ENCODE measurements at regions not wholly inside any gene's neighbourhood (a gene's known extent, or its start where the extent isn't known, plus 50 kb on each side); places are given as distances from the start of the nearest gene placed in this dataset.
A peak's percentile ranks its signal among the peaks of the same experiment; 100 is the strongest.

DNA sequence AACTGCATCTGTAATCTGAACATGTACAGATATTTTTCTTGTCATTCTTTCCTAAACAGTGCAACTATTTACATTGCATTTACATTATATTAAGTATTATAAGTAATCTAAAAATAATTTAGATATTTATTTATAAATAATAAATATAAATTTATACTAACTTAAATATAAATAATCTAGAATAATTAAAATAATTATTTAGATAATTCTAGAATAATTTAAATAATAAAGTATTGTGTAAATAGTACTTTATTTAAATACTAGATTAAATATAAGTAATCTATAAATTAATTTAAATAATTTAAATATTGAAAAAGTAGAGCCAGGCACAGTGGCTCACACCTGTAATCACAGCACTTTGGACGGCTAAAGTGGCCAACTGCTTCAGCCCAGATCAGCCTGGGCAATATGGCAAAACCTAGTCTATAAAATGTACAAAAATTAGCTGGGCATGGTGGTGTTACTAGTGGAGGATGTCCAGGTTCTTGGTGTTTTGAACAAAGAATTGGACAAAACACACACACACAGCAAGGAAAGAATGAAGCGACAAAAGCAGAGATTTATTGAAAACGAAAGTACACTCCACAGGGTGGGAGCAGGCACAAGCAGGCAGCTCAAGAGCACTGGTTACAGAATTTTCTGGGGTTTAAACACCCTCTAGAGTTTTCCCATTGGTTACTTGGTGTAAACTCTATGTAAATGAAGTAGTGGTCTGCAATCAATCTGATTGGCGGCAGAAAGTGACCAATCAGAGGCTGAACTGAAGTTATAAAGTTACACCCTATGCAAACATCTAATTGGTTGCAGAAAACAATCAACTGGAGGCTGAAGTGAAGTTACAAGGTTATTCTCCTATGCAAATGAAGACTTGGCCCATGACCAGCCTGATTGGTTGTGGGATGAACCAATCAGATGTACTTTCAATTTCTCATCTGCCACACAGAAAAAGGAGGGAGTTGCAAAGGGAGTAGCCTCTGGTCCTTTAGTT, 100.2 kb upstream of the SP4 start:
- TF ChIP-seq EMX1 (CRISPR knock-in tag; IDR thresholded peaks at IDR 0.05) (no peak), HMGA2 (CRISPR knock-in tag; IDR thresholded peaks at IDR 0.05) (peak; percentile 95)
- no peaks in the 10 kb centered on the region; the same call in 1 of the 2 replicates for H3K36me3 Mint-ChIP-seq
- peaks cover 9% of the 10 kb centered on the region for H3K9me3 Mint-ChIP-seq
- H3K4me3 Mint-ChIP-seq = no peak overlapping the region
- H3K27me3 Mint-ChIP-seq (ENCODE audit: low read depth) = no peaks in the 10 kb centered on the region
- ChIA-PET CTCF (no interaction called here), POLR2A (no interaction called here)
- H3K4me1 Mint-ChIP-seq = no peaks in the 10 kb centered on the region
- ATAC-seq = no peak
- H3K27ac Mint-ChIP-seq = no peak overlapping the region
- no peak for DNase-seq (ENCODE audit: low spot score)

DNA sequence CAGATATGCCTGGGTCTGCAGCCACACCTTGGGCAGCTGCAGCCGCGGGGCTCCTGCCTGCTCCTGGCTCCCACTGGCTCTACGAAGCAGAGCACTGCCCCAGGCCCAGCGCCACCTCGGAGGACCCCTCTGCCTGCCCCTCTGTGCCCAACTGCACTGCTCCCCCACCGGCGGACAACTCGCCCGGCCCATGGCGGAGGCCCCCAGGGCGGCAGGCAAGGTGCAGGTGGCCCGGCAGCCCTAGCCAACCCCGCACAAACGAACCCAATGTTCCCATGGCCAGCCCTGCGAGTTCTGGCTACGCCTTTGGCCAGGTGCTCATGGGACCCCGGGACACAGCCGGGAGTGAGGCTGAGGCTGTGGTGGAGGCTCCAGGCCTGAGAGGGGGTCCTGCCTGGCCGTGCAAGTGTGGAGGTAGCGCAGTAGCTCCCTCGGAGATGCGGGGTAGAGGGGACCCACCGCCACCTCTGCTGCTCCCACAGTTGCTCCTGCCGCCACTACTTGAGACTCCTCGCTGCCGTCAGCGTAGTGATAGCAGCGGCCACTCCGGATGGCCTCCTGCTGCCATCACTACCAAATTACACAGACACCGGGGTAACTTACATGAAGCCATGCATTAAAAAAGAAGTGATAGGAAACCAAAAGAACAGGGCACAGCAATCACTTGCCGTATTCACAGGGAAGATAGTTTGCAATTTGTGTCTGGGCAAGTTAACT, 97.3 kb upstream of the SP4 start:
- Mint-ChIP-seq H3K27ac (no peak overlapping the region), H3K4me3 (no peak overlapping the region), H3K4me1 (no peaks in the 10 kb centered on the region), H3K36me3 (no peaks in the 10 kb centered on the region; the same call in 1 of the 2 replicates), H3K9me3 (peaks cover 9% of the 10 kb centered on the region), H3K27me3 (ENCODE audit: low read depth) (no peaks in the 10 kb centered on the region)
- TF ChIP-seq KAT7 (CRISPR knock-in tag; IDR thresholded peaks at IDR 0.05; ENCODE audit: borderline replicate concordance) (no peak), ETV6 (CRISPR knock-in tag; IDR thresholded peaks at IDR 0.05) (no peak), NR3C1 (CRISPR knock-in tag; conservative IDR thresholded peaks at IDR 0.05; ENCODE audit: low read depth) (no peak), NFATC4 (CRISPR knock-in tag; IDR thresholded peaks at IDR 0.05) (no peak), RORB (CRISPR knock-in tag; IDR thresholded peaks at IDR 0.05) (no peak), ELF4 (CRISPR knock-in tag; IDR thresholded peaks at IDR 0.05; ENCODE audit: low read depth) (no peak)
- TF ChIP-seq, protein P1, sequence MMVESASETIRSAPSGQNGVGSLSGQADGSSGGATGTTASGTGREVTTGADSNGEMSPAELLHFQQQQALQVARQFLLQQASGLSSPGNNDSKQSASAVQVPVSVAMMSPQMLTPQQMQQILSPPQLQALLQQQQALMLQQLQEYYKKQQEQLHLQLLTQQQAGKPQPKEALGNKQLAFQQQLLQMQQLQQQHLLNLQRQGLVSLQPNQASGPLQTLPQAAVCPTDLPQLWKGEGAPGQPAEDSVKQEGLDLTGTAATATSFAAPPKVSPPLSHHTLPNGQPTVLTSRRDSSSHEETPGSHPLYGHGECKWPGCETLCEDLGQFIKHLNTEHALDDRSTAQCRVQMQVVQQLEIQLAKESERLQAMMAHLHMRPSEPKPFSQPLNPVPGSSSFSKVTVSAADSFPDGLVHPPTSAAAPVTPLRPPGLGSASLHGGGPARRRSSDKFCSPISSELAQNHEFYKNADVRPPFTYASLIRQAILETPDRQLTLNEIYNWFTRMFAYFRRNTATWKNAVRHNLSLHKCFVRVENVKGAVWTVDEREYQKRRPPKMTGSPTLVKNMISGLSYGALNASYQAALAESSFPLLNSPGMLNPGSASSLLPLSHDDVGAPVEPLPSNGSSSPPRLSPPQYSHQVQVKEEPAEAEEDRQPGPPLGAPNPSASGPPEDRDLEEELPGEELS (CRISPR knock-in tag; IDR thresholded peaks at IDR 0.05) = no peak
- TF ChIP-seq, protein P2, sequence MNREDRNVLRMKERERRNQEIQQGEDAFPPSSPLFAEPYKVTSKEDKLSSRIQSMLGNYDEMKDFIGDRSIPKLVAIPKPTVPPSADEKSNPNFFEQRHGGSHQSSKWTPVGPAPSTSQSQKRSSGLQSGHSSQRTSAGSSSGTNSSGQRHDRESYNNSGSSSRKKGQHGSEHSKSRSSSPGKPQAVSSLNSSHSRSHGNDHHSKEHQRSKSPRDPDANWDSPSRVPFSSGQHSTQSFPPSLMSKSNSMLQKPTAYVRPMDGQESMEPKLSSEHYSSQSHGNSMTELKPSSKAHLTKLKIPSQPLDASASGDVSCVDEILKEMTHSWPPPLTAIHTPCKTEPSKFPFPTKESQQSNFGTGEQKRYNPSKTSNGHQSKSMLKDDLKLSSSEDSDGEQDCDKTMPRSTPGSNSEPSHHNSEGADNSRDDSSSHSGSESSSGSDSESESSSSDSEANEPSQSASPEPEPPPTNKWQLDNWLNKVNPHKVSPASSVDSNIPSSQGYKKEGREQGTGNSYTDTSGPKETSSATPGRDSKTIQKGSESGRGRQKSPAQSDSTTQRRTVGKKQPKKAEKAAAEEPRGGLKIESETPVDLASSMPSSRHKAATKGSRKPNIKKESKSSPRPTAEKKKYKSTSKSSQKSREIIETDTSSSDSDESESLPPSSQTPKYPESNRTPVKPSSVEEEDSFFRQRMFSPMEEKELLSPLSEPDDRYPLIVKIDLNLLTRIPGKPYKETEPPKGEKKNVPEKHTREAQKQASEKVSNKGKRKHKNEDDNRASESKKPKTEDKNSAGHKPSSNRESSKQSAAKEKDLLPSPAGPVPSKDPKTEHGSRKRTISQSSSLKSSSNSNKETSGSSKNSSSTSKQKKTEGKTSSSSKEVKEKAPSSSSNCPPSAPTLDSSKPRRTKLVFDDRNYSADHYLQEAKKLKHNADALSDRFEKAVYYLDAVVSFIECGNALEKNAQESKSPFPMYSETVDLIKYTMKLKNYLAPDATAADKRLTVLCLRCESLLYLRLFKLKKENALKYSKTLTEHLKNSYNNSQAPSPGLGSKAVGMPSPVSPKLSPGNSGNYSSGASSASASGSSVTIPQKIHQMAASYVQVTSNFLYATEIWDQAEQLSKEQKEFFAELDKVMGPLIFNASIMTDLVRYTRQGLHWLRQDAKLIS (CRISPR knock-in tag; IDR thresholded peaks at IDR 0.05; ENCODE audit: borderline replicate concordance) = no peak
- TF ChIP-seq, protein P3, sequence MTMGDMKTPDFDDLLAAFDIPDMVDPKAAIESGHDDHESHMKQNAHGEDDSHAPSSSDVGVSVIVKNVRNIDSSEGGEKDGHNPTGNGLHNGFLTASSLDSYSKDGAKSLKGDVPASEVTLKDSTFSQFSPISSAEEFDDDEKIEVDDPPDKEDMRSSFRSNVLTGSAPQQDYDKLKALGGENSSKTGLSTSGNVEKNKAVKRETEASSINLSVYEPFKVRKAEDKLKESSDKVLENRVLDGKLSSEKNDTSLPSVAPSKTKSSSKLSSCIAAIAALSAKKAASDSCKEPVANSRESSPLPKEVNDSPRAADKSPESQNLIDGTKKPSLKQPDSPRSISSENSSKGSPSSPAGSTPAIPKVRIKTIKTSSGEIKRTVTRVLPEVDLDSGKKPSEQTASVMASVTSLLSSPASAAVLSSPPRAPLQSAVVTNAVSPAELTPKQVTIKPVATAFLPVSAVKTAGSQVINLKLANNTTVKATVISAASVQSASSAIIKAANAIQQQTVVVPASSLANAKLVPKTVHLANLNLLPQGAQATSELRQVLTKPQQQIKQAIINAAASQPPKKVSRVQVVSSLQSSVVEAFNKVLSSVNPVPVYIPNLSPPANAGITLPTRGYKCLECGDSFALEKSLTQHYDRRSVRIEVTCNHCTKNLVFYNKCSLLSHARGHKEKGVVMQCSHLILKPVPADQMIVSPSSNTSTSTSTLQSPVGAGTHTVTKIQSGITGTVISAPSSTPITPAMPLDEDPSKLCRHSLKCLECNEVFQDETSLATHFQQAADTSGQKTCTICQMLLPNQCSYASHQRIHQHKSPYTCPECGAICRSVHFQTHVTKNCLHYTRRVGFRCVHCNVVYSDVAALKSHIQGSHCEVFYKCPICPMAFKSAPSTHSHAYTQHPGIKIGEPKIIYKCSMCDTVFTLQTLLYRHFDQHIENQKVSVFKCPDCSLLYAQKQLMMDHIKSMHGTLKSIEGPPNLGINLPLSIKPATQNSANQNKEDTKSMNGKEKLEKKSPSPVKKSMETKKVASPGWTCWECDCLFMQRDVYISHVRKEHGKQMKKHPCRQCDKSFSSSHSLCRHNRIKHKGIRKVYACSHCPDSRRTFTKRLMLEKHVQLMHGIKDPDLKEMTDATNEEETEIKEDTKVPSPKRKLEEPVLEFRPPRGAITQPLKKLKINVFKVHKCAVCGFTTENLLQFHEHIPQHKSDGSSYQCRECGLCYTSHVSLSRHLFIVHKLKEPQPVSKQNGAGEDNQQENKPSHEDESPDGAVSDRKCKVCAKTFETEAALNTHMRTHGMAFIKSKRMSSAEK (CRISPR knock-in tag; IDR thresholded peaks at IDR 0.05; ENCODE audit: borderline replicate concordance) = no peak
- ChIA-PET POLR2A (no interaction called here), CTCF (no interaction called here)
- peak; percentile 67 for ATAC-seq
- DNase-seq (ENCODE audit: low spot score) = no peak
